IPS-NIHi7 (cell line): ENCODE measurements at regions not wholly inside any gene's neighbourhood (a gene's known extent, or its start where the extent isn't known, plus 50 kb on each side); places are given as distances from the start of the nearest gene placed in this dataset.
"Not testable (repeated sequence)": the region's sequence is repeated elsewhere in the genome, so short reads cannot be mapped to it uniquely, and the experiment has no call there.

Source experiments
- DNase-seq: peaks from one replicate; pipeline ENCODE4 v3.0.0; 2012; ENCODE audit warnings: mixed read lengths; ENCODE audit errors: extremely low spot score

DNA sequence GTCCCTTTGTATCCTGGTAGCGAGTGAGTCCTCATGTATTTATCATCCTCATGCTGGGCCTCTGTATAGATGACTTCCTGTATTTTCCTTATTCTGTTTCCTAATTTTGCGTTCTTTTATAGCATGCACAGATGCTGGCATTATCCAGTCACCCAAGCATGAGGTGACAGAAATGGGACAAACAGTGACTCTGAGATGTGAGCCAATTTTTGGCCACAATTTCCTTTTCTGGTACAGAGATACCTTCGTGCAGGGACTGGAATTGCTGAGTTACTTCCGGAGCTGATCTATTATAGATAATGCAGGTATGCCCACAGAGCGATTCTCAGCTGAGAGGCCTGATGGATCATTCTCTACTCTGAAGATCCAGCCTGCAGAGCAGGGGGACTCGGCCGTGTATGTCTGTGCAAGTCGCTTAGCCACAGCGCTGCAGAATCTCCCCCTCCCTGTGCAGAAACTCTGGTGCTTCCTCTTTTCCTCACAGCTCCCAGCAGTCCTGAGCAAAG lies 183.1 kb upstream of the PRSS58 start:
- no peak for DNase-seq

DNA sequence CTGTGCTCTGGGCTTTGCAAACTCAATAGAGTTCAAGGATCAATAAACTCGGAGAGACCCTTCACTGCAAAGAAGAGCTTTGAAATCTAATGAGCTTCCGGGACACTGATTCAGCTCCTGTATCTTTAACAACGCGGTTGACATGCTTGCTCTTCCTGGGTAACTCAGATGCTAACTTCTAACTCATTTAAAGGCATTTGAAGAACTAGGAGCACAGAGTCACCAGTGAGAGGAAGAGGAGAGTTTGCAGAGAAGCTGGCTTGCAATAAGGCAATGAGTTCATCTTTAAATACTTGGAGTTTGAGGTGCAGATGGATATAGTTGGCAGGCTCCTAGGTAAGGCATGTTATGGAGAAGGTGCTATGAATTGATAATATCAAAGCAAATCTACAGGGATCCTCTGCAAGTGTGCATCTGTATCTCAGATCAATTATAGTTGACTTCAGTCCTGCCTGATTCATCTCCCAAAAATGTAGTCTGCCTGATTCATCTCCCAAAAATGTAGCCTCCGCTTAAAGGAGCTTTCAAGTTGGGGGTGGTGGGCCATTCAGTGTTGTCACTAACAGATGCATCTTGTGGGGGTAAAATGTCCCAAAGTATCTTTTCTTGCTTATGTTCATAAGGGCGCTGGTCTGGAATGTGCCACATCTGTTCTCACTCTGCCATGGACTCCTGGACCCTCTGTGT lies 182.5 kb upstream of the PRSS58 start:
- no peak for DNase-seq

DNA sequence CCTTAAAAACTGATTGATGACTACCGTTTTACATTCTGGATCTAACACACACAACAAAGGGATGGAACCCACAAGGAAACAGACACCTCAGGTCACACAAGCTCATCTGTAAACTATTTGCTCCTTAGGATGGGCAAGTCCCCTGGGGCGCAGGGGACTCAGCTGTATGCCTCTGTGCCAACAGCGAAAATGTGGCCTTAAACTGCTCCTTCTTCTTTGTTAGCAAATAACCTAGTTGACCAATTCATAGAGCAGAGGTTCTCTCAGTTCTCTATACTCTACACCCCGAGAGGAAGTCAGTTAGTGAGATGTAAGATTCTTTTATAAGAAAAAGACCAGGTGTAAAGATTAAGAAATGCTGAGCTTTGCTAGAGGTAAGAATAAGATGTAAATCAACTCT lies 181.9 kb upstream of the PRSS58 start:
- DNase-seq: no peak

DNA sequence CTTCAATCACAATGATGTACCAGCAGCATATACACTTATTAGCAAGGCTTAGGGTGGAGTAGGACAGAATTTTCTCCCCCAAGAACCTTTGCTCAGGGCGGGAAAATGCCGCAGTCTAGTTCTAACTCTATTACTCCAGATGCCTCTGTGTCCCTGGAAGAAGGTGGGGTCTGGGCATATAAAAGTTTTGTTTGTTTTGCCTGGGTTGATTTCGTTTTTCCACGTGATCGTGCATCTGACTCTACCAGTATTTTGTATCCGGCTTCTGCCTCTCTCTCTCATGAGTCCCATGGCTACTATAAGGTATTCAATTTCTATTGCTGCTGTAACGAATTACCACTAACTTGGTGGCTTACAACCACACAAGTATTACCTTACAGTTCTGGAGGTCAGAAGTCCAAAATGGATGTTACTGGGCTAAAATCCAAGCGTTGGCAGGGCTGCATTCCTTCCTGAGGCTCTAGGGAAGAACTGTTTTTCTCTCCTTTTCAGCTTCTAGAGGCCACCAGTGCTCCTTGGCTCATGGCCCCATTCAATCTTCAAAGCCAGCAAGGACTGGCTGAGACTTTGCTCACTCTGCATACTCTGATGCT lies 181.2 kb upstream of the PRSS58 start:
- no peak for DNase-seq

DNA sequence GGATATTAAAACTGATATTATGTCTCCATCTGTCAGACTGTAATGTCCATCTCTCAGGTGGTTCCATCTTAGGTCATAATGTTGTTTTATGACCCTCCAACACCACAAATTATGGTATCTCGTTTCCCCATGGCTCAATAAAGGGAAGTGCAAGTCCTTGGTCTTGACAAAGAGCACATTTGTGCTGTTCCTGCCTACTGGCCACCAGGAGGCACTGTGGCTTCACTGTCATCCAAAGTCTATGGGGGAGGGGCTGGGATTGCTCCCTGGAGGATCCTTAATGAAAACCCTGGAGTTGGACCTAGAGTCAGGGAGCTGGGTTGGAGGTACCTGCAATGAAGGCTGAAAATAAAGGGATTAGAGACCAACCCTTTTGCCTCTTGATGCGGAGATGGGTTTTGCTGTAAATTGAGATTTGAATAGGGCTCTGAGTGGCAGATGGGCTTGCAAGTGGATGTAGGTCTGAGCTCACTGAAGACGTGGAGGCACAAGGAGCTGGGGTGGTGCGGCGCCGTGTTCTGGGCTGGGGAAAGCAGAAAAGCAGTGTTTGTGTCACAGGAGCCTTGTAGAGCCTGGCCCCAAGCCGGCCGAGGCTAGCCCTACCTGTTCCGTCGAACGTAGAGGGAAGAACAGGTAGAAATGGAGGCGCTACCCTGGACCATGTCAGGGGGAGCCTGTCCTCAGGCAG lies 180.5 kb upstream of the PRSS58 start:
- peak; percentile 85 for DNase-seq

DNA sequence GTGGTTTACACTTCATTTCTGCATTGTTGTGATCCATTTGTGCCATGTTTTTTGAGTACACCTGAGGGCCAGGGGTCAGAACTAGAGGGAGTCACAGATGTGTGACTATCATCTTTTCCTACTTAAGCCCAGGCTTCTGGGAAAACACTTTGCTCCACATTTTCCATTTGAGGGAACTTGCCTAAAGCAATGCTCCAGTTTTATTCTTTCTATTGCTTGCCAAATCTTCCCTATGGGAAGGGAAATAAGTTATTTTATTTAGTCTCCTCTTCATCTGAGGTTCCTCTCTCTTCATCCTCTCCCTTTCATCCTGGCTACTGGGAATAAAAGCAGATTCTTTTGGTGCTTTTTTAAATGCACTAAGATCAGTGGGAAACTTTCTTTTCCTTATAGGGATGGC lies 179.9 kb upstream of the PRSS58 start:
- DNase-seq: no peak

DNA sequence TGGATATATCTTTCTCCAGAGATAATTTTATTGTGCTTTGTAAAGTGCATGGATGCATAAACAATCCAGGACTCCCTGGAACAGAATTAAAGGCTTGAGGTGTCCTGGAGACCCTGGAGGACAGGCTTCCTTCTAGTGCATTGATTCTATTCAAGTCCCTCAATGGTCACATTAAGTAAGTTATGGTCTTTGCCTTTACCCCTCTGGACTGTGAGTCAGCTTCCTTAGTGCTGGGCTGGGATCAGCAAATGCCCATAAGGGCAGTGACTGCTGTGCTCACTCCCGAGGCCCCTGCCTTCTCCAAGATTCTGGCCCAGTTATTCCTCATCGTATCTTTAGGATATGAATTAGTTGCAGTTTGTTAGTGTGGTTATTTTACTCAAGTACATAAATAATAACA lies 178.7 kb upstream of the PRSS58 start:
- DNase-seq: no peak

DNA sequence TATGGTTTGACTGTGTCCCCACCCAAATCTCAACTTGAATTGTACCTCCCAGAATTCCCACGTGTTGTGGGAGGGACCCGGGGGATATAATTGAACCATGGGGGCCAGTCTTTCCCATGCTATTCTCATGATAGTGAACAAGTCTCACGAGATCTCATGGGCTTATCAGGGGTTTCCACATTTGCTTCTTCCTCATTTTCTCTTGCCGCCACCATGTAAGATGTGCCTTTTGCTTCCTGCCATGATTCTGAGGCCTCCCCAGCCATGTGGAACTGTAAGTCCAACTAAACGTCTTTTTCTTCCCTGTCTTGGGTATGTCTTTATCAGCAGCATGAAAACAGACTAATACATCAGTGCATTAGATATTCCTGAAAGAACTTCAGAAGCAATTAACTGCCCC lies 177.7 kb upstream of the PRSS58 start:
- not testable (repeated sequence) for DNase-seq

DNA sequence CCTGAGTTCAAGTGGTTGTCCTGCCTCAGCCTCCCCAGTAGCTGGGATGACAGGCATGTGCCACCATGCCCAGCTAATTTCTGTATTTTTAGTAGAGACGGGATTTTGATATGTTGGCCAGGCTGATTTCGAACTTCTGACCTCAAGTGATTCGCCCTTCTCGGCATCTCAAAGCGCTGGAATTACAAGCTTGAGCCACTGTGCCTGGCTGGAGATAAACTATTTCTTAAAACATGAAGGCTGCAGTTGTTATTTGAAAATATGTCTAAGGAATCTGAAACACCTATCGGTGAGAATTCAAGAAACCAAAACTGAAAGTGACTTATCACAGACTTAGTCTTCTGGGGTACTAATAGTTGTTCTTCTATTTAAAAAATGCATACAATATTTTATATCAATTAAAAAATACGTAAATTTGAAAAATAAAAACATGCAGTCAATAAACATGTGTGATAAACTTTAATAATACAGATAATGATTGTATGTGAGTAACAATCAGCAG lies 176.9 kb upstream of the PRSS58 start:
- DNase-seq: no peak

DNA sequence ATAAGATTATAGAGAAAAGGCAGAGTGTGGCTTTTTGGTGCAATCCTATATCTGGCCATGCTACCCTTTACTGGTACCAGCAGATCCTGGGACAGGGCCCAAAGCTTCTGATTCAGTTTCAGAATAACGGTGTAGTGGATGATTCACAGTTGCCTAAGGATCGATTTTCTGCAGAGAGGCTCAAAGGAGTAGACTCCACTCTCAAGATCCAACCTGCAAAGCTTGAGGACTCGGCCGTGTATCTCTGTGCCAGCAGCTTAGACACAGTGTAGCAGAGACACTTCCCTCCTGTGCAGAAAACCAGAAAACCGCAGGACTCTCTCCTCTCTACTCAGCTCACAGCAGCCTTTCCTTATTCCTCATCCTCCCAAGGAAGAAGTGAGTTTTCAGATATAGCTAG lies 176.3 kb upstream of the PRSS58 start:
- not testable (repeated sequence) for DNase-seq

DNA sequence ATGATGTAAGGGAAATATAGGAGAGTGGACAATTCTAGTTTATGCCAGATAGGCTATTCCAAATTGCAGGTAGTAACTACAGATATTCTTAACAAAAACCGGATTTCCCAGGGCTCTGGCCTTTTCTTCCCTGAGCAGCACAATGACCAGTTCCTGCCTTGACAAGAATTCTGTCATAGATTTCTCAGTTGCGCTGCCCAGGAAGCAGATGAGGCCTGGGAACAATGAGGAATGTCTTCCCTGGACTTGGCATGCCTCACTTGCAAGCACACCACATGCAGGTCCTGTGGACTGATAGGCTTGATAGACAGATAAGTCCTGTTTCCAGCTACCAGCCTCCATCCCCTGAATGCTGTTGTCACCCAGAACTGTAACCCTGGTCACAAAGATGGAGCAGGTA lies 174.5 kb upstream of the PRSS58 start:
- DNase-seq: no peak

DNA sequence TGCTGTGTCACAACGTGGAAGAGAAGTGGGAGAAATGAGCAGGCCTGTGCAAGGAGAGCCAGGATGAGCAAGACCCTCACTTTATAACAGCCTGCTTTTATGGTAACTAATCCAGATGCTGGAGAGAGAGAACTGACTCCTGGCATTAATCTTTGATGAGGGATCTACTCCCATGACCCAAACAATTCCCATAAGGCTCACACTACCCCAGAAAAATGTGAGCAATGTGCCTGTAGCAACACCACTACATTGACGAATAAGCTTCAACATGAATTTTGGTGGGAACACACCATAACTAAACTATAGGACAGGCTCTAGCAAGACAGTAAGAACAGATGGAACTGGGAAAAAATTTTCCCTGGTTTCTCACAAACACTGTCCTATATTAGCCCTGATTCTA lies 173.6 kb upstream of the PRSS58 start:
- no peak for DNase-seq

DNA sequence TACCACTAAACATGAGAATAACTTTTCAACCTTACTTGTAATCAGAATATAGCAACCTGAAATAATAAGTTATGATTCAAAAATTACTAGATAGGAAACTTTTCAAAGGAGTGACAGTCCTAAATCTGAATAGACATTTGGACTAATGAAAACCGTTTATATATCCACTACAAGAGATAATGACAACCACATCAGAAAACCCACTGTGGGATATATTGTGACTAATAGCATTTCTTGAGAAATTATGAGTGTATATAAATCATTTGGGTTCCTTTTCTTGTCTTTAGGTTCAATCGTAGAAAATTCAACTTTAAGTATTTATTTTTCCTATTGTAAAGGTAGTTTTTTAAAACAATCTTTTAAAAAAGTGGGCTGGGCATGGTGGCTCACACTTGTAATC lies 170.2 kb upstream of the PRSS58 start:
- DNase-seq: no peak

DNA sequence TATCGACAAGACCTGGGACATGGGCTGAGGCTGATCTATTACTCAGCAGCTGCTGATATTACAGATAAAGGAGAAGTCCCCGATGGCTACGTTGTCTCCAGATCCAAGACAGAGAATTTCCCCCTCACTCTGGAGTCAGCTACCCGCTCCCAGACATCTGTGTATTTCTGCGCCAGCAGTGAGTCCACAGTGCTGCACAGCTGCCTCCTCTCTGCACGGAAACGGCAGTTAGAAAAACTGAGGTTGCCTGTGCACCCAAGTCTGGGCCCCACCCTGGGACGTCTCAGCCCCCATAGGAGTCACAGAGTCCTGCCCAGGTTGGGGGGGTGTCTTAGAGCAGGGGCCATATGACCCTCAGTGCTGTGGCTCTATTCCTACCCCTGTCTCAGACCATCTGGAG lies 167.4 kb upstream of the PRSS58 start:
- DNase-seq: no peak

DNA sequence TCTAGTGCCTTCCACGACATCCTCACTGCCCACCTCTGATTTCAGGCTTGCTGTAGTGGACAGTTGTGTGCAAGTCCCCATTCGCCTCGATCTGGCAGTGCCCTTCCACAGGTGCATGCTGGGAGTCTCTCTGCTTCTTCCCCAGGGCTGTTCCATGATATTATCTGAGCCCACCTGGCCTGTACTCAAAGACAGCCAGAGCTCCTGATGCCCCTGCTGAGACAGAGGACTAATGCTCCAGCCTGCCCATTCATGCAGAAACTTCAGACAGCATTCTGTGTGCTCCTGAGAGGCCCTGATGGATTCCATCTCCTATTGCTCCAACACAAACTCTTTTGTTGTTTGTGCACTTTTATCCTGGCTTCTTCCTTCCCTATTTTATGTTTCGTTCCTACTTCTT lies 164.8 kb upstream of the PRSS58 start:
- no peak for DNase-seq

DNA sequence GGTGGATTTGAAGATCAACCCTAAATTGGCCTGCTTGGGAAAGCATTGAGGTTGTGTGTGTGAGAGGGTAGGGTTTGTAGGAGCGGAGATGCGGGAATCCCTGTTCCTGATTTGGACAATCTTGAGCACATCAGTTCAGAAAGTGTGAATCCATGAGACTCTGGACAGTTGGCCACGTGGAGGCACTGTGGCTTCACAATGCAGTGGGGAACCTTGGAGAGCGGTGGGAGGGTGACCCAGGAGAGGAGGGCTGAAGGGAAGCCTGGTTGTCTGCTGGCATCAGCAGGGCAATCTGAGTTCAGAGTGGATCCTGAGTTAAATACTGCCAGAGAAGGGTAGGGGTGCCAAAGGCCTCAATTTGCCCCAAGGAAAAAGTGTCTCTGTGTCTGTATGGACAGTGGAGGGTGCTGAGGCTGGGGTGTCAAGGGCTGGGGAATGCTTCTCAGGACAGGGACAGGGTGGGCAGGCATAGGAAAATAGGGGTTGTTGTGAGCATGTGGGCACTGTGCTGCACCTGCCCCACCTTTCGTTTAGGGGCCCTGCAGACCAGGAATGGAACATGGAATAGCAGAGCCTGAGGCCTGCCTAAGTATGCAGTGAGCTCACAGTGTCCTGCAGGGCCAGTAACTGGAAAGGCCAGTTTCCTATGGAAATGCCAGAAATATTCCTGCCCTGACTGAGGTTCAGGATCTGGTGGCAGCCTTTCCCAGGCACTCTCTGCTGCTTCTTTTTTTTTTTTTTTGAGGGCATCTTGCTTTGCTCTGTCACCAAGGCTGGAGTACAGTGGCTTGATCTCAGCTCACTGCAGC lies 162.9 kb upstream of the PRSS58 start:
- DNase-seq: peak; percentile 58

DNA sequence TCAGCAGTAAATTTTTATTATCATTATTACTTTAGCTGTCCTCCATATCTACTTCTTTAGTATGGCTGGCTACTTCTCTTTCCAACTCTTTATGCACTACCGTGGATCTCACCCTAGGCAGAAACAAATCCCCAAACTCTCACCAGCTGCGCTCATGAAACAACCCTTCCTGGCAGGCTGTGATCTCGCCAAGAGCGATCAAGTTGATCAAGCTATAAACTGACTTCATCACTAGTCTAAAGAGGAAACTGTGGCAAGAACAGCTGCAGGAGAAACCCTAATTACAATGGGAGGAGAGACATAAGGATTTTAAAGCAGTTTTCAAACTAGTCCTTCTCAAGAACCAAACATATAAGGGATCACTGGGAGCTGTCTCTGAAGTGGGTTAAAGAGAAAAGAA lies 160.5 kb upstream of the PRSS58 start:
- DNase-seq: no peak

DNA sequence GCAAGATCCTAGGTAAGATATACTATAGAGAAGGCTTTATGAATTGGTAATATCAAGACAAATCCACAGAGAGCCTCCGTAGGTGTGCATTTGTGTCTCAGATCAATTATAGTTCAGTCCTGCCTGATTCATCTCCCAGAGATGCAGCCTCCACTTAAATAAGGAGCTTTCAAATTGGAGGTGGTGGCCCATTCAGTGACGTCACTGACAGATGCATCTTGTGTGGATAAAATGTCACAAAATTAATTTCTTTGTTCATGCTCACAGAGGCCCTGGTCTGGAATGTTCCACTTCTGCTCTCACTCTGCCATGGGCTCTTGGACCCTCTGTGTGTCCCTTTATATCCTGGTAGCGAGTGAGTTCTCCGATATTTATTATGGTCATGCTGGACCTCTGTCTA lies 157.1 kb upstream of the PRSS58 start:
- no peak for DNase-seq

DNA sequence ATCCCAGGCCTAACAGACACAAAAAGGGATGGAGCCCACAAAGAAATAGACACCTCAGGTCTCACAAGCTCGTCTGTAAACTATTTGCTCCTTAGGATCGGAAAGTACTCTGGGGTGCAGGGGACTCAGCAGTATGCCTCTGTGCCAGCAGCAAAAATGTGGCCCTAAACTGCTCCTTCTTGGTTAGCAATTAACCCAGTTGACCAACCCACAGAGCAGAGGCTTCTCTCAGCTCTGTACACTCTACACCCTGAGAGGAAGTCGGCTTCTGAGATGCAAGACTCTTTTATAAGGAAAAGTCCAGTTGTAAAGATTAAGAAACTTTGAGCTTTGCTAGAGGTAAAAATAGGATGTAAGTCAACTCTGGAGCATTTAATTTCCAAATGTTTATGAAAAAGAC lies 156.3 kb upstream of the PRSS58 start:
- DNase-seq: no peak

DNA sequence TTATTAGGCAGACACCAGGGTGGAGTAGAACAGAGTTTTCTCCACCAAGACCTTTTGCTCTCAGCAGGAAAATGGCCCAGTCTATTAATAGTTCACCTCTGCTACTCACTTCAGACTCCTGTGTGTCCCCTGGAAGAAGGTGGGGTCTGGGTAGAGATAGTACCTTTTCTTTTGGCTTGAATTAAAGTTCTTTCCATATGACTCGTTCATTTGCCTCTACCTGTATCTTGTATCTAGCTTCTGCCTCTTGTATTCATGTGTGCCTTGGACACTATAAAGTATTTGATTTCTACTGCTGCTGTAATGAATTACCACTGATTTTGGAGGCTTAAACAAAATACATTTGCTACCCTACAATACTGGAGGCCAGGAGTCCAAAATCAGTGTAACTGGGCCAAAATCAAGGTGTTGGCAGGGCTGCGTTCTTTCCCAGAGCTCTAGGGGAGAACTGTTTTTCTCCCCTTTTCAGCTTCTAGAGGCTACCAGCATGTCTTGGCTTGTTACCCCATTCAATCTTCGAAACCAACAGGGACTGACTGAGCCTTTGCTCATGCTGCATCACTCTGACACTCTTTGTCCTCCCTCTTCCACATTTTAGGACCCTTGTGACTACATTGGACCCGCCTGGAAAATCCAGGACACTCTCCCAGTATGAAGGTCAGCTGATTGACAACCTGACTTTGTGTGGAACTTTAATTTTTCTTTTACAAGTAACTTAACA lies 155.6 kb upstream of the PRSS58 start:
- DNase-seq: no peak

DNA sequence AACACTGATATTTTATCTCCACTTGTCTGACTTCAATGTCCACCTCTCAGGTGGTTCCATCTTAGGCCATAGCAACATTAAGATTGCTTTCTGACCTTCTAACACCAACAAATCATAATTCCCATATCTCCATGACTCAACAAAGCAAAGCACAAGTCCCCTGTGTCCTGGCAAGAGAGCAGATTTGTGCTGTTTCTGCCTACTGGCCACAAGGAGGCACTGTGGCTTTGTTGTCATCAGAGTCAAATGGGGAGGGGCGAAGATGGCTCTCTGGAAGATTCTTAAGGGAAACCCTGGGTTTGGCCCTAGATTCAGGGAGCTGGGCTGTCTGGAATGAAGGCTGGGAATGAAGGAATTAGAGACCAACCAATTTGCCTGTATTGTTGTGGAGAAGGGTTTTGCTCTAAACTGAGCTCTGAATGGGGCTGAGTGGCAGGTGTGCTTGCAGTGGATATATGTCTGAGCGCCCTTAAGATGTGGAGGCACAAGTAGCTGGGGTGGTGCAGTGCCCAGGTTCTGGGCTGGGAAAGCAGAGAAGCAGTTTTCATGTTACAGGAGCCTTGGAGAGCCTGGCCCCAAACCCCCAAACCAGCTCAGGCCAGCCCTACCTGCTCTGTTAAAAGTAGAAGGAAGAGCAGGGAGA lies 154.8 kb upstream of the PRSS58 start:
- peak; percentile 79 for DNase-seq
